HCT116 (cell line): ENCODE measurements at regions not wholly inside any gene's neighbourhood (a gene's known extent, or its start where the extent isn't known, plus 50 kb on each side); places are given as distances from the start of the nearest gene placed in this dataset.

ENCODE experiments used
- ATAC-seq: fragments of 200-7000 bp; cut with Tn5 transposase; 2 replicates; pipeline ENCODE4 v1.9.1; 2020; ENCODE audit warnings: mild to moderate bottlenecking, moderate library complexity
- BruUV-seq: library from RNA; stranded (reverse); fragments of 400-500 nt; replicated peaks from 2 replicates; lab custom pipeline; 2021; lab: Mats Ljungman, UMichigan
- CTCF ChIA-PET: fragments of 300-600 bp; sonication (Branson Sonifier 250); formaldehyde crosslinking; loops from one replicate; lab custom pipeline; 2021; ENCODE audit warnings: antibody characterized with exemption; lab: Charles Lee
- POLR2A ChIA-PET: fragments of 300-600, 350-600 bp; sonication (Branson Sonifier 250); formaldehyde crosslinking; loops from one replicate; lab custom pipeline; 2021; ENCODE audit warnings: antibody characterized with exemption; lab: Charles Lee
- RAD21 ChIA-PET, 2 experiments: fragments of 300-600 bp; sonication (Branson Sonifier 250); formaldehyde crosslinking; loops; one replicate each; lab custom pipeline; 2023; ENCODE audit warnings: low total read pairs in 2 of 2; ENCODE audit not compliant: uncharacterized antibody in 2 of 2, unreplicated experiment in 2 of 2, low non-redundant PET in 1 of 2; lab: Charles Lee
- DNase-seq: peaks from one replicate; pipeline ENCODE4 v3.0.0-alpha.2; 2010; ENCODE audit warnings: low read depth, low spot score
- H2AFZ ChIP-seq: fragments of 200-600 bp; shearing (Covaris generic), sonication (generic); 2 replicates; pipeline ENCODE4 v1.6.1; 2017; ENCODE audit warnings: low read depth, mixed run types, mixed read lengths, antibody characterized with exemption, low read length; ENCODE audit not compliant: poor library complexity, severe bottlenecking
- H3K27ac ChIP-seq: 2 replicates; pipeline ENCODE4 v1.5.1; 2012; ENCODE audit warnings: low read depth, low read length
- H3K27me3 ChIP-seq: fragments of 200-600 bp; sonication (generic); 2 replicates; pipeline ENCODE4 v1.6.1; 2016; ENCODE audit warnings: mixed run types, low read length, mixed read lengths; ENCODE audit not compliant: insufficient read depth
- H3K36me3 ChIP-seq, 2 experiments: fragments of 200-500 bp in 1 of 2; fragments of 200-600 bp in 1 of 2; sonication (Bioruptor generic) in 1 of 2; sonication (generic) in 1 of 2; 2 replicates each; pipeline versions ENCODE4 v1.5.1 to v1.6.1; 2014 to 2016; ENCODE audit warnings: low read length in 2 of 2, inconsistent platforms in 1 of 2, mixed read lengths in 1 of 2, mixed run types in 1 of 2; ENCODE audit not compliant: insufficient read depth in 2 of 2, control insufficient read depth in 1 of 2
- H3K4me1 ChIP-seq, 2 experiments: fragments of 200-600 bp in 1 of 2; sonication (generic) in 1 of 2; 2 replicates each; pipeline versions ENCODE4 v1.5.1 to v1.6.1; 2012 to 2017; ENCODE audit warnings: low read length in 2 of 2, inconsistent platforms in 1 of 2, mild to moderate bottlenecking in 1 of 2, mixed read lengths in 1 of 2, mixed run types in 1 of 2, moderate library complexity in 1 of 2; ENCODE audit not compliant: insufficient read depth in 2 of 2, control insufficient read depth in 1 of 2
- H3K4me2 ChIP-seq: fragments of 200-600 bp; sonication (generic); 2 replicates; pipeline ENCODE4 v1.6.1; 2017; ENCODE audit warnings: mixed run types, low read length, mixed read lengths
- H3K4me3 ChIP-seq, 2 experiments: fragments of 200-600 bp in 1 of 2; sonication (generic) in 1 of 2; replicated peaks in 1 of 2; 2 replicates each; pipeline ENCODE4 v1.5.1; 2011 to 2016; ENCODE audit warnings: low read length in 2 of 2, control low read depth in 1 of 2, low read depth in 1 of 2, mild to moderate bottlenecking in 1 of 2, mixed read lengths in 1 of 2, mixed run types in 1 of 2
- H3K79me2 ChIP-seq: fragments of 200-600 bp; sonication (generic); 2 replicates; pipeline ENCODE4 v1.6.1; 2017; ENCODE audit warnings: mild to moderate bottlenecking, mixed run types, low read length, moderate library complexity, mixed read lengths; ENCODE audit not compliant: insufficient read depth
- H3K9ac ChIP-seq: fragments of 200-600 bp; sonication (generic); 2 replicates; pipeline ENCODE4 v1.6.1; 2016; ENCODE audit warnings: low read length, mixed read lengths
- H3K9me2 ChIP-seq: fragments of 200-600 bp; sonication (generic), shearing (Covaris generic); 2 replicates; pipeline ENCODE4 v1.6.1; 2017; ENCODE audit warnings: mixed run types, mild to moderate bottlenecking, moderate library complexity; ENCODE audit not compliant: insufficient read depth
- H3K9me3 ChIP-seq, 2 experiments: fragments of 200-500 bp in 1 of 2; fragments of 200-600 bp in 1 of 2; sonication (Bioruptor generic) in 1 of 2; sonication (generic) in 1 of 2; 2 replicates each; pipeline ENCODE4 v1.6.1; 2014 to 2017; ENCODE audit warnings: low read length in 2 of 2, mixed read lengths in 2 of 2, inconsistent platforms in 1 of 2, low read depth in 1 of 2, mild to moderate bottlenecking in 1 of 2, mixed run types in 1 of 2, moderate library complexity in 1 of 2; ENCODE audit not compliant: control insufficient read depth in 1 of 2, insufficient read depth in 1 of 2
- H4K20me1 ChIP-seq: fragments of 200-600 bp; sonication (generic), shearing (Covaris generic); 2 replicates; pipeline ENCODE4 v1.6.1; 2017; ENCODE audit warnings: mixed run types, mild to moderate bottlenecking, moderate library complexity; ENCODE audit not compliant: insufficient read depth
- CBX3 ChIP-seq: IDR thresholded peaks from 2 replicates; pipeline ENCODE4 v1.6.1; 2012; ENCODE audit warnings: low read depth
- ELF1 ChIP-seq: IDR thresholded peaks from 2 replicates; pipeline ENCODE4 v1.6.1; 2012; ENCODE audit warnings: low read depth, borderline replicate concordance
- EZH2phosphoT487 ChIP-seq: fragments of 200-600 bp; IDR thresholded peaks from 2 replicates; pipeline ENCODE4 v1.6.1; 2018; ENCODE audit warnings: antibody characterized with exemption, borderline replicate concordance
- POLR2AphosphoS5 ChIP-seq: IDR thresholded peaks from 2 replicates; pipeline ENCODE4 v1.6.1; 2011; ENCODE audit warnings: mild to moderate bottlenecking, low read depth, low read length, moderate library complexity
- SIN3A ChIP-seq: IDR thresholded peaks from 2 replicates; pipeline ENCODE4 v1.6.1; 2012; ENCODE audit warnings: low read depth
- ZFX ChIP-seq: fragments of 450-650 bp; IDR thresholded peaks from 2 replicates; pipeline ENCODE4 v1.6.1; 2017
- intact Hi-C: fragments of 100-400 bp; cut with micrococcal nuclease; formaldehyde crosslinking; loops from 2 replicates; pipeline ENCODE4 v1.10.0; 2022
- TF ChIP-seq, protein P1 (sequence below): IDR thresholded peaks from 2 replicates; pipeline ENCODE4 v1.6.1; 2011; ENCODE audit warnings: mild to moderate bottlenecking, low read length, moderate library complexity; ENCODE audit not compliant: insufficient replicate concordance; ENCODE audit errors: extremely low read depth
- TF ChIP-seq, protein P2 (sequence below): IDR thresholded peaks from 2 replicates; pipeline ENCODE4 v1.6.1; 2012; ENCODE audit warnings: low read depth
- TF ChIP-seq, protein P3 (sequence below), 3 experiments: fragments of 200-600 bp in 1 of 3; sonication (generic) in 1 of 3; IDR thresholded peaks in 2 of 3; conservative IDR thresholded peaks in 1 of 3; 2 replicates each; pipeline ENCODE4 v1.5.1; 2012 to 2017; ENCODE audit warnings: low read depth in 2 of 3, low read length in 2 of 3, antibody characterized with exemption in 1 of 3, borderline replicate concordance in 1 of 3, control low read depth in 1 of 3, mild to moderate bottlenecking in 1 of 3, mixed read lengths in 1 of 3, mixed run types in 1 of 3, moderate library complexity in 1 of 3; ENCODE audit not compliant: insufficient read depth in 1 of 3

DNA sequence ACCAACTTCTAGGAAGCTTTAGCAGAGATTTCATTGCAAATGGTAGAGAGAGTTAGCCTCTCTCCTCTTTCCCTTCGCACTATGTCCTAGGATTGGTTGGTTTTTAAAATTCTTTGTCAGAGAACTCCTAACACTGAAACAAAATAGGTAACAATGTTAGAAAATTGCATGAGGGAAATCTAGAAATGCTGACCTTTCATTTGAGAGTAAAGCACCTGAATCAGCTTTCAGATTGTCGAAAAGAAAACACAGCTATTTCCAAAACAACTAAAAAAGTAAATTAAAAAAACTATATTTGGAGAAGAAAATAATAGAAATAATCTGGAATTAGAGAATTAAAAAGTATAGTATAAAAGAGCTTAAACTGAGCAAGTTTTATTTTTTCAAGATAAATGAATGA lies 108.1 kb upstream of the GK2 start:
- RAD21 ChIA-PET: no interaction called here
- no peaks in the 10 kb centered on the region for H3K4me1 ChIP-seq

More for the DNA sequence above, 108.1 kb upstream of the GK2 start:
- Histone ChIP-seq H3K9ac (no peak overlapping the region), H3K27me3 (peaks cover 8% of the 10 kb centered on the region), H3K4me2 (no peak overlapping the region), H3K36me3 (no peaks in the 10 kb centered on the region), H3K4me3 (no peak overlapping the region)
- TF ChIP-seq EZH2phosphoT487 (no peak), ZFX (no peak), SIN3A (no peak), POLR2AphosphoS5 (no peak), ELF1 (no peak), CBX3 (no peak)
- TF ChIP-seq, protein P1, sequence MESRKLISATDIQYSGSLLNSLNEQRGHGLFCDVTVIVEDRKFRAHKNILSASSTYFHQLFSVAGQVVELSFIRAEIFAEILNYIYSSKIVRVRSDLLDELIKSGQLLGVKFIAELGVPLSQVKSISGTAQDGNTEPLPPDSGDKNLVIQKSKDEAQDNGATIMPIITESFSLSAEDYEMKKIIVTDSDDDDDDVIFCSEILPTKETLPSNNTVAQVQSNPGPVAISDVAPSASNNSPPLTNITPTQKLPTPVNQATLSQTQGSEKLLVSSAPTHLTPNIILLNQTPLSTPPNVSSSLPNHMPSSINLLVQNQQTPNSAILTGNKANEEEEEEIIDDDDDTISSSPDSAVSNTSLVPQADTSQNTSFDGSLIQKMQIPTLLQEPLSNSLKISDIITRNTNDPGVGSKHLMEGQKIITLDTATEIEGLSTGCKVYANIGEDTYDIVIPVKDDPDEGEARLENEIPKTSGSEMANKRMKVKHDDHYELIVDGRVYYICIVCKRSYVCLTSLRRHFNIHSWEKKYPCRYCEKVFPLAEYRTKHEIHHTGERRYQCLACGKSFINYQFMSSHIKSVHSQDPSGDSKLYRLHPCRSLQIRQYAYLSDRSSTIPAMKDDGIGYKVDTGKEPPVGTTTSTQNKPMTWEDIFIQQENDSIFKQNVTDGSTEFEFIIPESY: no peak
- TF ChIP-seq, protein P2, sequence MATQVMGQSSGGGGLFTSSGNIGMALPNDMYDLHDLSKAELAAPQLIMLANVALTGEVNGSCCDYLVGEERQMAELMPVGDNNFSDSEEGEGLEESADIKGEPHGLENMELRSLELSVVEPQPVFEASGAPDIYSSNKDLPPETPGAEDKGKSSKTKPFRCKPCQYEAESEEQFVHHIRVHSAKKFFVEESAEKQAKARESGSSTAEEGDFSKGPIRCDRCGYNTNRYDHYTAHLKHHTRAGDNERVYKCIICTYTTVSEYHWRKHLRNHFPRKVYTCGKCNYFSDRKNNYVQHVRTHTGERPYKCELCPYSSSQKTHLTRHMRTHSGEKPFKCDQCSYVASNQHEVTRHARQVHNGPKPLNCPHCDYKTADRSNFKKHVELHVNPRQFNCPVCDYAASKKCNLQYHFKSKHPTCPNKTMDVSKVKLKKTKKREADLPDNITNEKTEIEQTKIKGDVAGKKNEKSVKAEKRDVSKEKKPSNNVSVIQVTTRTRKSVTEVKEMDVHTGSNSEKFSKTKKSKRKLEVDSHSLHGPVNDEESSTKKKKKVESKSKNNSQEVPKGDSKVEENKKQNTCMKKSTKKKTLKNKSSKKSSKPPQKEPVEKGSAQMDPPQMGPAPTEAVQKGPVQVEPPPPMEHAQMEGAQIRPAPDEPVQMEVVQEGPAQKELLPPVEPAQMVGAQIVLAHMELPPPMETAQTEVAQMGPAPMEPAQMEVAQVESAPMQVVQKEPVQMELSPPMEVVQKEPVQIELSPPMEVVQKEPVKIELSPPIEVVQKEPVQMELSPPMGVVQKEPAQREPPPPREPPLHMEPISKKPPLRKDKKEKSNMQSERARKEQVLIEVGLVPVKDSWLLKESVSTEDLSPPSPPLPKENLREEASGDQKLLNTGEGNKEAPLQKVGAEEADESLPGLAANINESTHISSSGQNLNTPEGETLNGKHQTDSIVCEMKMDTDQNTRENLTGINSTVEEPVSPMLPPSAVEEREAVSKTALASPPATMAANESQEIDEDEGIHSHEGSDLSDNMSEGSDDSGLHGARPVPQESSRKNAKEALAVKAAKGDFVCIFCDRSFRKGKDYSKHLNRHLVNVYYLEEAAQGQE: no peak
- TF ChIP-seq, protein P3, sequence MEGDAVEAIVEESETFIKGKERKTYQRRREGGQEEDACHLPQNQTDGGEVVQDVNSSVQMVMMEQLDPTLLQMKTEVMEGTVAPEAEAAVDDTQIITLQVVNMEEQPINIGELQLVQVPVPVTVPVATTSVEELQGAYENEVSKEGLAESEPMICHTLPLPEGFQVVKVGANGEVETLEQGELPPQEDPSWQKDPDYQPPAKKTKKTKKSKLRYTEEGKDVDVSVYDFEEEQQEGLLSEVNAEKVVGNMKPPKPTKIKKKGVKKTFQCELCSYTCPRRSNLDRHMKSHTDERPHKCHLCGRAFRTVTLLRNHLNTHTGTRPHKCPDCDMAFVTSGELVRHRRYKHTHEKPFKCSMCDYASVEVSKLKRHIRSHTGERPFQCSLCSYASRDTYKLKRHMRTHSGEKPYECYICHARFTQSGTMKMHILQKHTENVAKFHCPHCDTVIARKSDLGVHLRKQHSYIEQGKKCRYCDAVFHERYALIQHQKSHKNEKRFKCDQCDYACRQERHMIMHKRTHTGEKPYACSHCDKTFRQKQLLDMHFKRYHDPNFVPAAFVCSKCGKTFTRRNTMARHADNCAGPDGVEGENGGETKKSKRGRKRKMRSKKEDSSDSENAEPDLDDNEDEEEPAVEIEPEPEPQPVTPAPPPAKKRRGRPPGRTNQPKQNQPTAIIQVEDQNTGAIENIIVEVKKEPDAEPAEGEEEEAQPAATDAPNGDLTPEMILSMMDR (IDR thresholded peaks at IDR 0.05 in 2 of 3, conservative IDR thresholded peaks at IDR 0.05 in 1 of 3; ENCODE audit: borderline replicate concordance in 1 of 3, insufficient read depth in 1 of 3, low read depth in 2 of 3, low read length in 2 of 3): no peak
- TF ChIP-seq, all 23 proteins: peak for 0
- intact Hi-C loops: no loop called here
- no peak for ATAC-seq
- no peaks in the 10 kb centered on the region for H3K9me3 ChIP-seq
- H3K27ac ChIP-seq: no peak overlapping the region
- H3K9me2 ChIP-seq: no peaks in the 10 kb centered on the region
- DNase-seq: no peak
- ChIA-PET POLR2A (no interaction called here), CTCF (no interaction called here)
- no peaks in the 10 kb centered on the region for H3K79me2 ChIP-seq
- no peak overlapping the region for H2AFZ ChIP-seq
- H4K20me1 ChIP-seq: no peaks in the 10 kb centered on the region
- no TSS peak for BruUV-seq
